ENCODE measurements at regions not wholly inside any gene's neighbourhood (a gene's known extent, or its start where the extent isn't known, plus 50 kb on each side); places are given as distances from the start of the nearest gene placed in this dataset.

- TF ChIP-seq POLR2A (IDR thresholded peaks at IDR 0.05; ENCODE audit: low read length), result no peak
- TF ChIP-seq GATA1 (IDR thresholded peaks at IDR 0.05; ENCODE audit: low read depth, low read length), result no peak
Observed at GRCh38 chr13:95426631-95427030, 125.4 kb upstream of the ABCC4 start.
